ENCODE measurements at regions not wholly inside any gene's neighbourhood (a gene's known extent, or its start where the extent isn't known, plus 50 kb on each side); places are given as distances from the start of the nearest gene placed in this dataset.

DNA sequence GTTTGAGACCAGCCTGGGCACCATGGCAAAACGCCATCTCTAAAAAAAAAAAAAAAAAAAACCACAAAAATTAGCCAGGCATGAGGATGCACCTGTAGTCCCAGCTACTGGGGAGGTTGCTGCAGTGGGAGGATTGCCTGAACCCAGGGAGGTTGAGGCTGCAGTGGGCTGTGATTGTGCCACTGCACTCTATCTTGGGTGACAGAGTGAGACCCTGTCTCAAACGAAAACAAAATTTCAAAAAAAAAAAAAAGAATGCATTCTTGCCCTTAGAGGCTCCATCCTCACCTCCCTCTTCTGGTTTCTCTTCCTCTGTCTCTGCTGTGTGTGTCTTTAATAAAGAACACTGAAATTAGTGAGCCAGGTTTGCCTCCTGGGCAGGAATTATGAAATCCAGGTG is 107.8 kb downstream of the VCPKMT start:
- no peak for TF ChIP-seq POLR2A (IDR thresholded peaks at IDR 0.05; ENCODE audit: low read depth, low read length)
- no peak for TF ChIP-seq POLR2AphosphoS5 (IDR thresholded peaks at IDR 0.05; ENCODE audit: low read depth, low read length)
